Uterus (tissue), 2 donors: ENCODE measurements at regions not wholly inside any gene's neighbourhood (a gene's known extent, or its start where the extent isn't known, plus 50 kb on each side); places are given as distances from the start of the nearest gene placed in this dataset.

Experiments
- POLR2A ChIP-seq, 2 donors: fragments of 450-650 bp; IDR thresholded peaks; one replicate each; pipeline ENCODE4 v1.6.1; 2016; ENCODE audit warnings: antibody characterized with exemption in 2 of 2, mild to moderate bottlenecking in 1 of 2, moderate library complexity in 1 of 2
- TF ChIP-seq, protein P1 (sequence below), 4 experiments: fragments of 200-600 bp in 2 of 4; fragments of 450-650 bp in 2 of 4; sonication (generic) in 2 of 4; IDR thresholded peaks; one replicate each; pipeline ENCODE4 v1.5.1; 2016 to 2019; ENCODE audit warnings: antibody characterized with exemption in 4 of 4, mild to moderate bottlenecking in 2 of 4, moderate library complexity in 1 of 4

DNA sequence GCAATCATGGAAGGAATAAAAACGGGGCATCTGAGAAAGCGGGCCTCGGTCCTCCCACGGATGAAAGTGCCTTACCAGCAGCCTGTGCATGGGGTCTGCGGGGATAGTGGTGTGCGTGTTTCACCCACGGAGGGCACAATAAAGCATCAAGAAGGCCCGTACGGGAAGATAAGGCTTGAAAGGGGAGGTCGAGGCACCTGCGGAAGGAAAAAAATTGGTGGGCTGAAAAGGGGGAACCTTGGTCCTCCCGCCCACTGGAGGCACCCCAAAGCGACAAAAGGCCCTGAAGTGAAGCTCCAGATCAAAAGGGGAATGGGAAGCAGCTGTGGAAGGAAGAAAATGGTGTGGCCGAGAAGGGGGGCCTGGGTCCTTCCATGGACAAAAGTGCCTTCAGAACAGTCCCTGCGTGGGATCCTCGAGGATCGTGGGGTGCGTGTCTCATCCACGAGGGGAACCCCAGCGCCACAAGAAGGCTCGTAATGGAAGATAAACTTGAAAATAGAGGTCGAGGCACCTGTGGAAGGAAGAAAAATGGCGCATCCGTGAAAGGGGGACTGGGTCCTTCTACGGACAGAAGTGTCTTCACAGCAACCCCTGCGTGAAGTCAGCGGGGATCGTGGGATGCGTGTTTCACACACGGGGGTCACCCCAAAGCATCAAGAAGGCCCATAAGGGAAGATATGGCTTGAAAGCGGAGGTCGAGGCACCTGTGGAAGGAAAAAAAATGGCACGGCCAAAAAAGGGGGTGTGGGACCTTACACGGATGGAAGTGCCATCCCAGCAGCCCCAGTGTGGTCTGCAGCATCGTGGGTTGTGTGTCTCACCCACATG is 276.9 kb downstream of the ALG10 start:
- TF ChIP-seq, protein P1, sequence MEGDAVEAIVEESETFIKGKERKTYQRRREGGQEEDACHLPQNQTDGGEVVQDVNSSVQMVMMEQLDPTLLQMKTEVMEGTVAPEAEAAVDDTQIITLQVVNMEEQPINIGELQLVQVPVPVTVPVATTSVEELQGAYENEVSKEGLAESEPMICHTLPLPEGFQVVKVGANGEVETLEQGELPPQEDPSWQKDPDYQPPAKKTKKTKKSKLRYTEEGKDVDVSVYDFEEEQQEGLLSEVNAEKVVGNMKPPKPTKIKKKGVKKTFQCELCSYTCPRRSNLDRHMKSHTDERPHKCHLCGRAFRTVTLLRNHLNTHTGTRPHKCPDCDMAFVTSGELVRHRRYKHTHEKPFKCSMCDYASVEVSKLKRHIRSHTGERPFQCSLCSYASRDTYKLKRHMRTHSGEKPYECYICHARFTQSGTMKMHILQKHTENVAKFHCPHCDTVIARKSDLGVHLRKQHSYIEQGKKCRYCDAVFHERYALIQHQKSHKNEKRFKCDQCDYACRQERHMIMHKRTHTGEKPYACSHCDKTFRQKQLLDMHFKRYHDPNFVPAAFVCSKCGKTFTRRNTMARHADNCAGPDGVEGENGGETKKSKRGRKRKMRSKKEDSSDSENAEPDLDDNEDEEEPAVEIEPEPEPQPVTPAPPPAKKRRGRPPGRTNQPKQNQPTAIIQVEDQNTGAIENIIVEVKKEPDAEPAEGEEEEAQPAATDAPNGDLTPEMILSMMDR (IDR thresholded peaks at IDR 0.05) = no peak
- no peak for TF ChIP-seq POLR2A (IDR thresholded peaks at IDR 0.05)
